SK-N-SH treated with all-trans-retinoic acid at 6 μM for 48 hours (cell line): ENCODE measurements at regions not wholly inside any gene's neighbourhood (a gene's known extent, or its start where the extent isn't known, plus 50 kb on each side); places are given as distances from the start of the nearest gene placed in this dataset.

ENCODE experiments used
- CSDC2 ChIP-seq: fragments of 250-450 bp; sonication (Bioruptor Pico); IDR thresholded peaks from 2 replicates; pipeline ENCODE4 v1.5.0; 2020; ENCODE audit warnings: mild to moderate bottlenecking, moderate library complexity
- ESRRG ChIP-seq: fragments of 250-450 bp; sonication (Bioruptor Pico); IDR thresholded peaks from 2 replicates; pipeline ENCODE4 v1.6.1; 2021; ENCODE audit warnings: mild to moderate bottlenecking
- ZC3H10 ChIP-seq: fragments of 250-450 bp; sonication (Bioruptor Pico); IDR thresholded peaks from 2 replicates; pipeline ENCODE4 v1.5.1; 2021; ENCODE audit warnings: mild to moderate bottlenecking, moderate library complexity
- ZNF565 ChIP-seq: fragments of 450-650 bp; formaldehyde crosslinking; conservative IDR thresholded peaks from 2 replicates; pipeline ENCODE4 v1.5.0; 2020; ENCODE audit warnings: low read depth, mild to moderate bottlenecking, moderate library complexity
- TF ChIP-seq, protein P1 (sequence below): fragments of 250-450 bp; sonication (Bioruptor Pico); IDR thresholded peaks from 2 replicates; pipeline ENCODE4 v1.5.1; 2021; ENCODE audit warnings: mild to moderate bottlenecking, moderate library complexity

DNA sequence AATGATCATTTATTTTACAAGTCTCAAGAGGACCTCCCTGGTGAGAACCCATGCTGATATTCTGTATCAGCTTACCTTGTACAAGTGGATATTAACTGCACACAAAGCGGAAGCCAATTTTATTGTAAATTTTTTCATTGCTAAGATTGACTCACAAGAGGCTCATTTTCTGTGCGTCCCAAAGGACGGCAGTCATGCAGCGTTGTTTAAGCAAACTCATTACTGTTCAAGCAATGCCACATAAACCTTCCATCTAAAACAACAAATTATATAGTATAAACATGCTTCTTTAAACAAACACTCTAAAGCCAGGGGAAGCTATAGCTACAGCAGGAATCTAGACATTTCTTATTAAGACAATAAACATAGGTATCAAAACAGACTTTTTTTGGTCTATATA lies 575.3 kb downstream of the FRK start:
- TF ChIP-seq, protein P1, sequence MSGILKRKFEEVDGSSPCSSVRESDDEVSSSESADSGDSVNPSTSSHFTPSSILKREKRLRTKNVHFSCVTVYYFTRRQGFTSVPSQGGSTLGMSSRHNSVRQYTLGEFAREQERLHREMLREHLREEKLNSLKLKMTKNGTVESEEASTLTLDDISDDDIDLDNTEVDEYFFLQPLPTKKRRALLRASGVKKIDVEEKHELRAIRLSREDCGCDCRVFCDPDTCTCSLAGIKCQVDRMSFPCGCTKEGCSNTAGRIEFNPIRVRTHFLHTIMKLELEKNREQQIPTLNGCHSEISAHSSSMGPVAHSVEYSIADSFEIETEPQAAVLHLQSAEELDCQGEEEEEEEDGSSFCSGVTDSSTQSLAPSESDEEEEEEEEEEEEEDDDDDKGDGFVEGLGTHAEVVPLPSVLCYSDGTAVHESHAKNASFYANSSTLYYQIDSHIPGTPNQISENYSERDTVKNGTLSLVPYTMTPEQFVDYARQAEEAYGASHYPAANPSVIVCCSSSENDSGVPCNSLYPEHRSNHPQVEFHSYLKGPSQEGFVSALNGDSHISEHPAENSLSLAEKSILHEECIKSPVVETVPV (CRISPR knock-in tag), result no peak
- TF ChIP-seq ZC3H10 (CRISPR knock-in tag) (no peak), ESRRG (no peak), CSDC2 (no peak), ZNF565 (CRISPR knock-in tag) (no peak)
